CD4-positive, CD25-positive, alpha-beta regulatory T cell (primary cell): ENCODE measurements at regions not wholly inside any gene's neighbourhood (a gene's known extent, or its start where the extent isn't known, plus 50 kb on each side); places are given as distances from the start of the nearest gene placed in this dataset.

ENCODE experiments used
- ATAC-seq, 2 donors: fragments of 150-1000 bp; cut with Tn5 transposase; one replicate each; pipeline ENCODE4 v1.10.0; 2021; ENCODE audit warnings: low read depth in 2 of 2, moderate number of reproducible peaks in 2 of 2, moderate library complexity in 1 of 2
- DNase-seq, 3 donors: peaks; one replicate each; pipeline versions ENCODE4 v3.0.0 to v3.0.0-alpha.2; 2012 to 2022; ENCODE audit warnings: mixed read lengths in 1 of 3
- H3K27ac ChIP-seq: one replicate; pipeline ENCODE4 v1.7.0; 2013; ENCODE audit warnings: mild to moderate bottlenecking, low read length; ENCODE audit not compliant: insufficient read depth, poor library complexity, severe bottlenecking
- H3K27me3 ChIP-seq: one replicate; pipeline ENCODE4 v1.7.0; 2013; ENCODE audit warnings: low read length; ENCODE audit not compliant: control insufficient read depth, insufficient read depth
- H3K36me3 ChIP-seq: one replicate; pipeline ENCODE4 v1.7.0; 2013; ENCODE audit warnings: mild to moderate bottlenecking, low read length, moderate library complexity; ENCODE audit not compliant: control insufficient read depth, insufficient read depth
- H3K4me1 ChIP-seq: 2 replicates; pipeline ENCODE4 v1.7.0; 2013; ENCODE audit warnings: mild to moderate bottlenecking, low read length; ENCODE audit not compliant: insufficient read depth, control insufficient read depth, poor library complexity, severe bottlenecking
- H3K4me3 ChIP-seq: one replicate; pipeline ENCODE4 v1.7.0; 2013; ENCODE audit warnings: low read depth, mild to moderate bottlenecking, low read length, moderate library complexity
- H3K9me3 ChIP-seq, 2 experiments: 1 replicate in 1 of 2; 2 replicates in 1 of 2; pipeline ENCODE4 v1.7.0; 2013; ENCODE audit warnings: low read length in 2 of 2, mild to moderate bottlenecking in 1 of 2, moderate library complexity in 1 of 2; ENCODE audit not compliant: control insufficient read depth in 2 of 2
- H3K27ac Mint-ChIP-seq, 3 donors: one replicate each; pipeline ENCODE4 v1.8.0; 2020 to 2022; ENCODE audit warnings: mild to moderate bottlenecking in 3 of 3, mixed read lengths in 3 of 3, moderate library complexity in 2 of 3
- H3K27me3 Mint-ChIP-seq: one replicate; pipeline ENCODE4 v1.8.0; 2022; ENCODE audit warnings: mild to moderate bottlenecking, mixed read lengths
- H3K36me3 Mint-ChIP-seq: one replicate; pipeline ENCODE4 v1.8.0; 2020; ENCODE audit warnings: mixed read lengths
- H3K4me1 Mint-ChIP-seq, 4 donors: one replicate each; pipeline ENCODE4 v1.8.0; 2020 to 2022; ENCODE audit warnings: mixed read lengths in 4 of 4, mild to moderate bottlenecking in 1 of 4
- H3K4me3 Mint-ChIP-seq, 4 donors: one replicate each; pipeline ENCODE4 v1.8.0; 2020 to 2022; ENCODE audit warnings: mild to moderate bottlenecking in 4 of 4, mixed read lengths in 4 of 4, moderate library complexity in 3 of 4
- H3K9me3 Mint-ChIP-seq, 7 donors: one replicate each; pipeline ENCODE4 v1.8.0; 2020 to 2022; ENCODE audit warnings: mixed read lengths in 7 of 7, mild to moderate bottlenecking in 3 of 7, moderate library complexity in 2 of 7

GRCh38 chr6:62889240-62889639, 322.0 kb upstream of the FKBP1C start:
- H3K27me3 Mint-ChIP-seq, result no peaks in the 10 kb centered on the region
- Histone ChIP-seq H3K27me3 (no peaks in the 10 kb centered on the region), H3K36me3 (no peaks in the 10 kb centered on the region), H3K4me1 (no peaks in the 10 kb centered on the region), H3K4me3 (no peak overlapping the region), H3K27ac (no peak overlapping the region), H3K9me3 (no peaks in the 10 kb centered on the region)
- DNase-seq (no peak), ATAC-seq (no peak)
- H3K4me3 Mint-ChIP-seq, result no peak overlapping the region
- no peaks in the 10 kb centered on the region for H3K36me3 Mint-ChIP-seq
- H3K4me1 Mint-ChIP-seq, result no peaks in the 10 kb centered on the region
- H3K27ac Mint-ChIP-seq, result no peak overlapping the region
- peaks cover 0 to 5% (median 0%) of the 10 kb centered on the region in 7 donors for H3K9me3 Mint-ChIP-seq

DNA sequence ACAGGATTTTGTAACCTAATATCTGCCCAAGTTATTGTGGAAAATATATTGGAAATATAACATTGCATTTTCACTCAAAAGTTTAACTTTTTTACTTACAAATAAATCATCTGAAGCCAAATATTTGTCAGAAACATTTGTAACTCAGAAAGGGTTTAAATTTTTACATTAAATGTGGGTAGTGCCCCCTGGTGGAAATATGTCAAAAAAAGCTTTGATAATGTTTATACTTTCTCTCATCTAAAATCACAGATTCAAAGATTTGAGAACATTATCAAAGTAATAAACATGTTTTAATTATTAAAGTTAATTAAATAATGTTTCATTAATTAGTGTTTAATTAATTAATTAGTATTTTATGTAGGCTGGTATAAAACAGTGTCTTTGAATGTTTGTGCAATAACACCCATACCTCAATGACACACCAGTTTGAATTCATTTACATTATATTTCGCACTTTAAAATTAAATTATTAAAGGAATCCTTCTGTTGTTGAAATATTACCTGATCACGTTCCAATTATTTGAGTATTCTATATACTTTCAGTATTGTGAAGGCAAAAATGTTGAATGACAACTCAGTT, 320.1 kb upstream of the FKBP1C start:
- DNase-seq (peak in 1 of 3 donors; percentile 2), ATAC-seq (no peak)
- no peaks in the 10 kb centered on the region for H3K4me1 ChIP-seq
- H3K4me3 ChIP-seq, result no peak overlapping the region
- peaks cover 0 to 5% (median 0%) of the 10 kb centered on the region in 7 donors for H3K9me3 Mint-ChIP-seq
- H3K27me3 ChIP-seq, result no peaks in the 10 kb centered on the region
- H3K4me3 Mint-ChIP-seq, result no peak overlapping the region
- H3K9me3 ChIP-seq, result no peaks in the 10 kb centered on the region
- no peaks in the 10 kb centered on the region for H3K36me3 ChIP-seq
- no peaks in the 10 kb centered on the region for H3K36me3 Mint-ChIP-seq
- no peak overlapping the region for H3K27ac ChIP-seq
- no peaks in the 10 kb centered on the region for H3K27me3 Mint-ChIP-seq
- H3K27ac Mint-ChIP-seq, result no peak overlapping the region
- no peaks in the 10 kb centered on the region for H3K4me1 Mint-ChIP-seq

DNA sequence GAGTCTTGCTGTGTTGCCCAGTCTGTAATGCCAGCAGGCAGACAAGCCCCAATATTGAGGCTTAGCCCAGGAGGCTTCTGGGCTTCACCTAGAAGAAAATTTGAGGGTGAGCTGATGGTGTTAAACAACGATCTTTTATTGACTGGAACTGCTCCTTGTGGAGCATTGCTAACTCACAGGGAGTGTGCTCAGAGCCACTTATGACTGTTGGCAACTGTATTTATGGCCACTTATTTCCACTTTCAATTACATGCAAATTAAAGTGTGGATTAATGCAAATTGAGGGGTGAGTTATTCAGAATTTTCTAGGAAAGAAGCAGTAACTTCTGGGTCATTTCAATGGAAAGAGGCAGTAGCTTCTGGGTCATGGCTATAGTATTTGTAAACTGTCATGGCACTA, 317.2 kb upstream of the FKBP1C start:
- Histone ChIP-seq H3K27ac (no peak overlapping the region), H3K4me3 (no peak overlapping the region), H3K9me3 (no peaks in the 10 kb centered on the region), H3K27me3 (no peaks in the 10 kb centered on the region), H3K4me1 (no peaks in the 10 kb centered on the region), H3K36me3 (no peaks in the 10 kb centered on the region)
- DNase-seq (no peak), ATAC-seq (no peak)
- Mint-ChIP-seq H3K4me1 (no peaks in the 10 kb centered on the region), H3K4me3 (no peak overlapping the region), H3K27ac (no peak overlapping the region), H3K36me3 (no peaks in the 10 kb centered on the region), H3K27me3 (no peaks in the 10 kb centered on the region), H3K9me3 (peaks cover 0 to 5% (median 0%) of the 10 kb centered on the region in 7 donors)

DNA sequence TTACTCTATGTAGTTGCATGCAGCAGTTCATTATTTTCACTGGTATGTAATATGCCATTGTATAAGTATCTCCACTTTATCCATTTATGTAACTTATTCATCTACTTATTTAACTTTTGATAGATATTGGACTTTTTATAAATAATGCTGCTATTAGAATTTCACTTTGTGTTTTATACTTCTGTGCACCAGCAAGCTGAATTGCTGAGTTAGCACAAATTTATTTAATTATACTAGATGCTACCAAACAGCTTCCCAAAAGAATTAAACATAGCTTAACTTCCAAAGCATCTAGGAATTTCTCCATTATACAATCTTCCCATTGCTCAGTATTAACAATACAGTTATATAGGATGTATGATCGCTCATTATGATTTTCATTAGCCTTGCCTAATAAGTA, 308.0 kb upstream of the FKBP1C start:
- Histone ChIP-seq H3K4me3 (no peak overlapping the region), H3K27ac (no peak overlapping the region), H3K36me3 (no peaks in the 10 kb centered on the region), H3K9me3 (peaks cover 0 to 3% of the 10 kb centered on the region in 2 experiments), H3K4me1 (no peaks in the 10 kb centered on the region), H3K27me3 (no peaks in the 10 kb centered on the region)
- no peak overlapping the region for H3K27ac Mint-ChIP-seq
- H3K27me3 Mint-ChIP-seq, result no peaks in the 10 kb centered on the region
- H3K4me1 Mint-ChIP-seq, result no peaks in the 10 kb centered on the region
- H3K9me3 Mint-ChIP-seq, result peaks cover 0 to 22% (median 3%) of the 10 kb centered on the region in 7 donors
- ATAC-seq, result no peak
- no peaks in the 10 kb centered on the region for H3K36me3 Mint-ChIP-seq
- no peak overlapping the region for H3K4me3 Mint-ChIP-seq
- no peak for DNase-seq

- ATAC-seq, result no peak
- H3K27me3 Mint-ChIP-seq, result no peaks in the 10 kb centered on the region
- Histone ChIP-seq H3K27ac (no peak overlapping the region), H3K36me3 (no peaks in the 10 kb centered on the region), H3K27me3 (no peaks in the 10 kb centered on the region), H3K4me1 (no peaks in the 10 kb centered on the region), H3K4me3 (no peak overlapping the region), H3K9me3 (peaks cover 0 to 3% of the 10 kb centered on the region in 2 experiments)
- peaks cover 0 to 13% (median 4%) of the 10 kb centered on the region in 7 donors for H3K9me3 Mint-ChIP-seq
- no peaks in the 10 kb centered on the region for H3K4me1 Mint-ChIP-seq
- no peak for DNase-seq
- H3K27ac Mint-ChIP-seq, result no peak overlapping the region
- H3K4me3 Mint-ChIP-seq, result no peak overlapping the region
- H3K36me3 Mint-ChIP-seq, result no peaks in the 10 kb centered on the region
Observed at GRCh38 chr6:62904687-62905086, 306.6 kb upstream of the FKBP1C start.

- ATAC-seq (no peak), DNase-seq (no peak)
- no peak overlapping the region for H3K4me3 ChIP-seq
- H3K4me1 ChIP-seq, result no peaks in the 10 kb centered on the region
- no peak overlapping the region for H3K27ac ChIP-seq
- H3K9me3 Mint-ChIP-seq, result peaks cover 0 to 15% (median 5%) of the 10 kb centered on the region in 7 donors
- no peaks in the 10 kb centered on the region for H3K27me3 Mint-ChIP-seq
- H3K36me3 Mint-ChIP-seq, result no peaks in the 10 kb centered on the region
- H3K36me3 ChIP-seq, result no peaks in the 10 kb centered on the region
- no peak overlapping the region for H3K27ac Mint-ChIP-seq
- H3K4me1 Mint-ChIP-seq, result no peaks in the 10 kb centered on the region
- H3K4me3 Mint-ChIP-seq, result no peak overlapping the region
- H3K9me3 ChIP-seq, result no peaks in the 10 kb centered on the region
- H3K27me3 ChIP-seq, result no peaks in the 10 kb centered on the region
Observed at GRCh38 chr6:62914530-62914929, 296.7 kb upstream of the FKBP1C start.

DNA sequence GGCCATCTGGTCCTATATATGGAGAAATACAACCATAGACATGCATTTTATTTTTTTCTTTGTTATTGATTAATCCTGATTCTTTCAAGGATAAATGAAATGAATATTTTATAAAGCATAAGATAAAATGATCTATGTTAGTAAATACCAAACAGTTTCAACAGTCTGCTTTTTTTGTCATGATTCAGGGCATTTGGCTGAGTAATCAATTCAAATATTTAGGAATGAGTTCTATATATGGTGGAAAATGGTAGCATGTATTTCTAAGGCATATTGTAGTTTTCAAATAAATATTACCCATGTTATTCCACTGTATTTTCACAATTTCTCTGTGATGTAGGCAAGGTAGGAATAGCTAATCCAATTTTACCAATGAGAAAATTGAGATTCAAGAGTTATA, 287.5 kb upstream of the FKBP1C start:
- H3K27ac Mint-ChIP-seq, result no peak overlapping the region
- no peak overlapping the region for H3K4me3 Mint-ChIP-seq
- ATAC-seq, result no peak
- H3K27me3 ChIP-seq, result no peaks in the 10 kb centered on the region
- H3K36me3 Mint-ChIP-seq, result no peaks in the 10 kb centered on the region
- no peaks in the 10 kb centered on the region for H3K4me1 Mint-ChIP-seq
- peaks cover 0 to 27% (median 4%) of the 10 kb centered on the region in 7 donors for H3K9me3 Mint-ChIP-seq
- H3K4me3 ChIP-seq, result no peak overlapping the region
- no peak for DNase-seq
- no peaks in the 10 kb centered on the region for H3K27me3 Mint-ChIP-seq
- no peaks in the 10 kb centered on the region for H3K36me3 ChIP-seq
- H3K27ac ChIP-seq, result no peak overlapping the region
- H3K4me1 ChIP-seq, result no peaks in the 10 kb centered on the region
- H3K9me3 ChIP-seq, result no peaks in the 10 kb centered on the region

- H3K27ac Mint-ChIP-seq, result no peak overlapping the region
- no peak for ATAC-seq
Observed at GRCh38 chr6:62940848-62941247, 270.4 kb upstream of the FKBP1C start.

More at GRCh38 chr6:62940848-62941247, 270.4 kb upstream of the FKBP1C start:
- Mint-ChIP-seq H3K4me1 (no peaks in the 10 kb centered on the region), H3K4me3 (no peak overlapping the region), H3K27me3 (no peaks in the 10 kb centered on the region), H3K9me3 (peaks cover 0 to 8% (median 4%) of the 10 kb centered on the region in 7 donors), H3K36me3 (no peaks in the 10 kb centered on the region)
- DNase-seq, result no peak
- Histone ChIP-seq H3K27ac (no peak overlapping the region), H3K4me1 (no peaks in the 10 kb centered on the region), H3K36me3 (no peaks in the 10 kb centered on the region), H3K9me3 (no peaks in the 10 kb centered on the region), H3K27me3 (no peaks in the 10 kb centered on the region), H3K4me3 (no peak overlapping the region)
